NCI-H1048 (cell line): ENCODE measurements at regions not wholly inside any gene's neighbourhood (a gene's known extent, or its start where the extent isn't known, plus 50 kb on each side); places are given as distances from the start of the nearest gene placed in this dataset.

ENCODE experiments used
- DNase-seq: peaks from one replicate; lab custom pipeline; 2025; lab: John Stamatoyannopoulos, UW

DNA sequence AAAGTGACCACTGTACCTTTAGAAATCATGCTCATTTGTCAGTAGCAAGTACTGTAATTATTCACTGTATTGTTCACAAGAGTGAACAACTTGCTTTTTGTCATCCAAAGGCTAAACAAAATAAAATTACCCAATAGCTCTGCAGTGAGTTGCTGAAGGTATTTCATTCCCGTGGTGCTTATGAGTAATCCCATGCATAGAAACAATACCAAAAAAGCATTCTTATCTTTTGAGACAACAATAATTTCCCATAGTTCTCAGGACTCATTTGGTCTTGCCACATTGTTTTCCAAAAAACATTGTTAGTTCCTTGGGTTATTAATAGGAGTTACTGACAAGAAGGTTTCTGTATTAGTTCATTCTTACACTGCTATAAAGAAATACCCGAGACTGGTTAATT is 503.2 kb upstream of the FAM98A start:
- no peak for DNase-seq

DNA sequence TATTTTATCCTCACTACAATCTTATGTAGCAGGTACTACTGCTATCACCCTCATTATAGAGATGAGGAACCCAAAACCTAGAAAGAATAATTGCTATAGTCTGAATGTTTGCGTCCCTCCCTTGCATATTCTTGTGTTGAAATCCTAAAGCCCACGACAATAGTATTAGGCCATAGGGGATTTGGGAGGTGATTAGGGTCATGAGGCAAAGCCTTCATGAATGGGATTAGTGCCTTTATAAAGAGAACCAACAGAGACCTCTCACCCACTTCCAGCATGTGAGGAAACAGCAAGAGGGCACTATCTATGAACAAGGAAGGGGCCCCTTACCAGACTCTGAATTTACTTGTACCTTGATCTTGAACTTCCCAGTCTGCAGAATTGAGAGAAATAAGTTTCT is 500.3 kb upstream of the FAM98A start:
- DNase-seq: no peak

DNA sequence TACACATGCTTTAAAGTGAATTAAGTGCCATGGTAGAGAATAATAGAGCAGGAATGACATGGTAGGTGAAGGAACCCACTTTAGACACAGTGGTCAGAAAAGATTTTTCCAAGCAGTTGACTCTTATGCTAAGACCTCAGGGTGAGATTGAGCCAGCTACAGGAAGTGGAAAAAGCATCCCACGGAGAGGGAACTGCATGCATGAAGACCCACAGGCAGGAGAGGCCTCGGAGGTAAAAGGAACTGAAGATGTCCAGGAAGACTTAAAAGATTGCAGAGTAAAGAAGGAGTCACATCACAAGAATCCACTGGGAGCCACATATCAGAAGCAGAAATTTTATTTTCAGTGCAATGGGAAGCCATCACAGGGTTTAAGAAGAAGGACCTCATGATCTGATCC is 499.2 kb upstream of the FAM98A start:
- DNase-seq: no peak

DNA sequence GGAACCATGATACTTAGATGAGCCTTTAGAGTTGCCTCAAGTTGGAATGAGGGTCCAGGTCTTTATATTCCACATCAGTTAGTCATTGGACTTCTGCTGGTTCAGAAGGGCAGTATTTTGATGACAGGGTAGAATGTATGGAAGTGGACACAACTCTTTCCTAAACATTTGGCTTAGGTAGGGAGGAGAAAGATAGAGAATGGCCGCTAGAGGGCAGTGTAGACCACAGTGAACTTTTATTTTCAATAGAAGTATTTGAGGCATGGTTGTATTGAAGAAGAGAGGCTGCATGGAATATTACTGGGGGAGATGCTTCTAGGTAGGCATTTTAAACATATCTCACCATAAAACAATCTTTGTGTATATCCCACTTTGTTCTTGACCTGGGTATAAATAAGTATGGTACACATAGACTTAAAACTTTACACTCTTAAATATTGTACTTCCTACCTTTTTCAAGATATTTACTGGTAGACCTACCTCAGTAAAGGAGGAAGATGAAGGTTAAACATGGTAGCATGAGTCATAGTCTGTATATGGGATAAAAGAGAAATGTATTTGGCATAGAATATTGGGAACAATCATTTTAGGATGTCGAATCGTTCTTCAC is 497.6 kb upstream of the FAM98A start:
- peak; percentile 16 for DNase-seq

DNA sequence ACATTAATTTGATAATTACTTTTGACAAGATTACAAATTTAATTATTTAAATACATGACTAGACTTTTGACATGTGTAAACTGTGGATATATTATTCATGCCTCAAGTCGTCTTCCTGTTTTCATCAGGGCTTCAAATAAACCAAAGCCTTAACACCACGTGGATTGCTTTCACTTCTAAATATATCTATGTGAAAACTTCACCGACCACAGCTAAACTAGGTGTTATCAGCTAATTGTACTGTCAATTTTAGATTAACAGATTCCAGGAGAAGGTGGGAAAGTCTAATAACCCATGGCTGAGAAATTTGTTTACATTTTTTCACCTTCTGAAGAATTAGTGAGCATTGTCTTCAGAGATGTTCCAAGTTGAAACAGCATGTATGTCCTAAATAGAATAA is 494.7 kb upstream of the FAM98A start:
- no peak for DNase-seq

DNA sequence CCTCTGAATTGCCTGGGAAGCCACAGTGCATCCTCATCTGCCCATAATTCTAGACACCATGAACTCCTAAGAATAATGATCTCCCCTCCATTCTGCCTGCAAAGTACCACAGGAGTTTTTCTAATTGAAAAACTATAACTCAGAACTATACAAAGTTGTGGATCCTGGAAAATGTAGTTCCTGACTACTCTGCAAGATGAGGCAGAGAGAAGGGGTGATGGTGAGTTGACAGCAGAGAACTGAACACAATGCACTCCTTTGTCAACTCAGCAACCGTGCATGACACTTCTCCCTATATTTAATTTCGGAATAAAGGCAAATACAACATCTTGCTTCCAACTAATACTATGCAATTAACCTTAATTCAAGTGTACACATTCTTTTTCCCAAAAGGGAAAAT is 471.1 kb upstream of the FAM98A start:
- peak; percentile 44 for DNase-seq

DNA sequence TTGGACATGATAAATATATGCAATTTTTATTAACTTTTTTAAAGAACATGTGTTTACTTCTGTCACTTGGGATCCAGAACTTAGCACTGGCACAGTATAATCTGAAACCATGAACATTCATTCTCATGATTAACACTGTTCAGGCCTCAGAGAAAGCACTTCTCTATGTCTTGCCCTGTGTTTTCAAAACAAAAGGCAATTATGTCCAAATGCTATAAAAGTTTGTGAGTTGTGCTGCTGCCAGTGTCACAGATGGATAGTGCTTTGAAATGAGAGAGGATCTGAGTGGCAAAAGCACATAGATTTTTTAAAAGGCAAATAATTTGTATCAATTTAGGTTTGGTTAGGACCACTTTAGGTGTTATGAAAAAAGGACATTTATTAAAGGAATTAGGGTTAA is 470.5 kb upstream of the FAM98A start:
- no peak for DNase-seq

DNA sequence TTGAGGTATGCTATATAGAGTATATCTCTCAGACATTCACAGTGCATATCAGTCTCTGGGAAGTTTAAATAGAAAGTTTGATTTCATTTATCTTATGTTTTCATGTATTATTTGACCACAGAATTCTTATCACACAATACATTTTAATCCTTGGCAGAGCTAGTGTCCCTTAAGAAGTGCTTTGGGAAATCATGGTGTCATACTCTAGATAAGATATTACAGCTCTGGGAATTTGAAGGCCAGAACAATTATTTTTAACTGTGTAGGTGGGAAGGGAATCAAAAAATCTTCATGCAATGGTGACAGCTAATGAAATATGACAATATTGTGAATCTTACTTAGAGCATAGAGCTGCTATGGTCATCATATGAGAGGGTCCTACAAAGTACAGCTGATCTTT is 451.3 kb upstream of the FAM98A start:
- DNase-seq: no peak

DNA sequence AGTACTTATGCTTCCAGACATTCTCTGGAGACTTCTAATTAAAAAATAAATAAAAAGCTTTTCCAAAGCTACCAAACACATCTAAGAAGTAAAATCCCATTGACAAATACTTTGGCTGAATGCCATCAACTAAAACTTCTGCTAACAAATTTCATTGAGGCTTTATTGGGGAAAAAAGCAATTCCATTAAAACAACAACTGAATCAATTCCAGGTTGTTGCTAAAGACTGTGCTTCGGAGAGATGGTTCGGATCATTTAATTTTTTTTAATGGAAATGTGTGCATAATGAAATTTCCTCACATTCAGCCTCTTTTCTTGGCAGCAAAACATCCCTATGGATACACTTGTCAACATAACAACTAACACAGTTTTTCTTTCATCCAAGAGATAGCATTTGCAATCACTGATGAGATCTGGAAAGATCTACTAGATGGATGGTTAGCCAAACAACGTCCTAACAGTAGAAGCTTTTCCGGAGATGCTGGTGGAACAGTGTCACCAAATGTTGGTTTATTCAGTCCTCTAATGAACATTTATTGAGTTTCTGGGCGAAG is 446.1 kb upstream of the FAM98A start:
- DNase-seq: no peak

DNA sequence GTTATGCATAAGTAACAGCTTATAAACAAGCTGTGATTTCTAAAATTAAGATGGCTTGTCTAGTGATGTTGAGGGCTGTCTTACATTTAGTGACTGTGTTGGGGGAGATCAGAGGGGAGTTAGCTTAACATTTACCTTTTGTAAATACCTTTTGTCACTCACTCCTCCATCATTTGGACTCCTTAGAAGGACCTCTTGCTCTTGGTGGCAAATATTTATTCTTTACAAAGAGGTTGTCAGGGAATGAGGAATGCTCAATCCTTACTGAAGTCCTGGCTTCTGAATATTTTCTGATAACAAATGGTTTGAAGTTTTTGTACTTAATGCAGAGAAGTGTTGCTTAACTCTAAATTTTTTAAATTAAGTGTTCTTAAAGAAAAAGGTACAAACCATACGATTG is 438.8 kb upstream of the FAM98A start:
- no peak for DNase-seq

DNA sequence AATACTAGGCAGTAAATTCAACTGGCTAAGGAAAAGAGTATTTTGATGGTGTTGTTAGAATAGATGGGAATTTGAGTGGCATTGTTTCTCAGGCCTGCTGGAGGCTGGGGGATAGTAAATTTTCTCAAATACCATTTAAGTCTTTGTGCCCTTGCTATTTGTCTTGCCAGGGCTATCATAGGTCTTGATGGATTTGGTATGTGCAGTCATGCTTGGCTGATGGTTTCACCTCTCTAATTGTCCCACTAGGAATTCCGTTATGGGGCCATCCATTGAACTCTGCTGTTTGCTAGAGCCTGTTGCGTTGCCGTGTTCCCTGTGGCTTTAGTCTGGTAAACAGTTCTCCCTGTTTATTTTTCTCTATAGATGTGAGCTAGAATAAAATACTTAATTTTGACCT is 438.1 kb upstream of the FAM98A start:
- no peak for DNase-seq

DNA sequence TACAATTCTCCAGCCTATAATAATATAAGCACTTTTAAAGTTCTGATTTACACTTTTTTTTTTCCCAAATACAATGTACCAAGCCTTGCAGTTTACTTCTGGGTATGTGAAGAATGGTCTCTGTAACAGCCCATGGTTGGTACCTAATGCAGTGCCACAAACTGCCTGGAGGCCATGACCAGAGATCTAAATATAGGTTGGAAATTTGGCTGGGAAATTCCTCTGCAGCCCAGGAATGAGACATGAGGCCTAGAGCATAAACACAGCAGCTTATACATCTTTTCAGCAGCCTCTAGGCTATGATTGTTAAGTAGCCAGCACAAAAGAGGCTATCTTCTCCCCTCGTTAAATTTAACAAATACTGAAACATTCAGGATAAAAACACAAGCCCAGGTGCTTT is 432.0 kb upstream of the FAM98A start:
- DNase-seq: peak; percentile 51

DNA sequence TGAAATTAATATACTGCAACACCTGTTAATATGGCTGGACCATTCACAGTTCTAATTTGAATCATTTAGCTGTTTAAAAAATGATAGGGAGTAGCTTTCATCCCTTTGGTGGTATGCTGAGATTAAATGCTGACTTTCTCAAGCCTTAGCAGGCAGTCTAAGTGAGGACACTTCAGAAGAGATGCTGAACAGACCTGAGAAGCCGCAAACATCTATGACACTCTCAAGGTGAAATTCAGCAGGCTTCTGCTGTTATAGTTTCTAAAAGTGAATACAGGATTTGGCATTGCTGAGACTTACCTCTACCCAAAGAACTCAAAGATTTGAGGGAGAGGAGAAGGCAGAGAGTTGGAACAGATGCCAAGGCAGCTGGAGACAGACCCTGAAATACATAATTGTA is 431.2 kb upstream of the FAM98A start:
- no peak for DNase-seq

DNA sequence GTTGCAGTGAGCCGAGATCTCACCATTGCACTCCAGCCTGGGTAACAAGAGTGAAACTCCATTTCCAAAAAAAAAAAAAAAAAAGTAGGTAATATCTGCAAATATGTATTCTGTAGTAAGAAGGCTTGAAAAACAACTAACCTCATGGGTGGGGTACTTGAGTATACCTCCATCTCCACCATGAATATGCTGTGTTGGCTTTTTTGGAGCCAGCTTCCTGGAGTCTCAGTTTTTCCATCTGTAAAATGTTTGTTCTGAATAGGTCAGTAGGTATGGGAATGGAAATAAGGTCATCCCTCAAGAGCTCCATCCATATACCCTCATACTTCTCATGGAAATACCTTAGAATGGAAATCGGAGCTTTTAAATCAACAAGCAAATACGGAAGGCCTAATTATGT is 430.0 kb upstream of the FAM98A start:
- DNase-seq: no peak

DNA sequence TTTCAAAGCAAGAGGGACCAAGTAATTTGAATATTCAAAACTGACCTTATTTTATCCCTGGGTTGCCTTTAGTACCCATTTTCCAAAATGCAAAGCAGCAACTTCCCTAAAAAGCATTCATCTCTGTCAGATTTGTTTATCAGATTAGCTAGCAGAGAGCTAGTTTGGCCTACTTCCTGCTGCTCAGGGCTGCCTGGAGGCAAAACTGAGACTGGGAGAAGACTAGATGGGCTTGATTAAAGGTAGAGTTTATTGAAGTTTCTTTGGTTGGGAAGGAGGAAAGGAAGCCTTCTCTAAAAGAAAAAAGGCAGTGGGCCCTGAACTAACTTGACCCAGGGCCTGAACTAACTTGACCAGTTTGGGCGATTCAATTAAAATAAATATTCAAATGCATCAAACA is 426.1 kb upstream of the FAM98A start:
- DNase-seq: peak; percentile 52

DNA sequence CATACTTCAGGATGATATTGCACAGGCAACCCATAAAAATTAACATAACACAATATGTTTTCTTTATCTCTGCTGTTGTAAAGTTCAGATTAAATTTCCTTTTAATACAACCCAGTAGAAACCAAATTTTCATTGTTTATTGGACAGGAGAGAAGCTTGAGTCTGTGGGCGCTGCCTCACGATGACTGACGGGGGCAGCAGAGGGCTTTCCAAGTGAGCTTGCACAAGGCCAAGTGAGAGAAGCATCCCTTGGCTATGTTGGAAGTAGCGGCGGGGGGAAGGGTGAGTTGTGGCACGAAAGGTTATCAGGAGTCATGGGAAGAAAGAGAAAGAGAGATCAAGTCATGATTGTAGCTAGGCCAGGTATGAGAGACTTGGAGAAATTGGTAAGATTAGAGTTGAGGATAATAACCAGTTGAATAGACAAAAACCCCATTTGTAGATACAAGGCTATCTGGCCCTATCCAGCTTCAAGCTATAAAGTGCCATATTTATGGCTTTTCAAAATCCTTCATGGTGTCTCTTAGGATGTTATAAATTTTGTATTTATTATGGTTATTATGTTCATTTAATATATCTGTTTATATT is 413.7 kb upstream of the FAM98A start:
- DNase-seq: peak; percentile 28

DNA sequence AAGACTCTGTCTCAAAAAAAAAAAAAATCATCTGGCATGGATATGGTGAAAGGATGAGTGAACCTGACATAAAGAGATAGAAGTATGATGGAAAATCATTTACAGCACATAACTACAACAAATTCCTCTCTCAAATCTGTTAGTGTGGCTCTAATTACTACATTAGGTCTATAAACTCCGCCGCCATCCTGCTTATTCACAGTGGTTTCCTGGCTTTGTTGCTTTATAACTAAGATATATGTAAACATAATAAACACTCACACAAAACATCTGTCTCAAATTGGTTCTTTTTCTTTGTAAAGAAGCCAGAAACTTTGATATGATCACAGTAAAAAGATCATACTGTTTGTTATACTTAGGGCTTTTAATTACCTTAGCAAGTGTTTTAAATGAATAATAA is 412.6 kb upstream of the FAM98A start:
- DNase-seq: no peak

DNA sequence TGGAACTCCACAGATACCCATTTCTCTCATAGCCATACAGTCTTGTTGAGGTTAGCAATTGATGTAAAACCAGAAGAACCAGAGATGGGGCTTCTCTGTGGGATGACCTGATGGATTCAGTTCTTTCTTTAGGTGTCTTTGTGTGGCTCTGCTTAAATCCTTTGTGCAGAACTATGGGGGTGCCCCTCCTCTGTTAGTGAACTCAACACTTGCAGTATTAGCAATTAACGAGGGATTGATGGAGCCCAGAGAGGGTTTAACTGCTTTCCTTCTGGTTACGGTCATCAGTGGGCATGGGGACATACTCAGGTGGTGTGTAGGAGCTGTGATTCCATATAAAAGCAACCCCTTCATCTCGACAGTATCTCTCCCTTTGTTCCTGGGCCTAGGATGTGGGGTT is 406.8 kb upstream of the FAM98A start:
- DNase-seq: no peak

DNA sequence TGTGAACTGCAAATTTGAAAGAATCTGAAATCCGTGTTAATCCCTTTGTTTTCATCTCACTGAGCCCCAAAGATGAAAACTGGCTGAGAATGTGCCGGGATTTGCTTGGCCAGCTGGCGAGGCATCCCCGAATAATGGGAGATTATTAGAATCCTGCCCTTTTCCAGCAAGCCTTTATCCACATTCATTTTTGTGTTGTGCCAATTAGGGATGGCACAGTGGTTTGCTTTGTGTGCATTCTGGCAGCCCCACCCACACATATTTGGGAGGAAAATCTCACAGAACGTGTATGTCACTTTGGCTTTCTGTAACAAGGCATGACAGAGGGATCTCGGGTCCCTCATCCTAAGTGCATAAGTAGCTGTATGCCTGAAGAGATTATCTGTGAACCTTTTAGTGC is 405.8 kb upstream of the FAM98A start:
- no peak for DNase-seq

DNA sequence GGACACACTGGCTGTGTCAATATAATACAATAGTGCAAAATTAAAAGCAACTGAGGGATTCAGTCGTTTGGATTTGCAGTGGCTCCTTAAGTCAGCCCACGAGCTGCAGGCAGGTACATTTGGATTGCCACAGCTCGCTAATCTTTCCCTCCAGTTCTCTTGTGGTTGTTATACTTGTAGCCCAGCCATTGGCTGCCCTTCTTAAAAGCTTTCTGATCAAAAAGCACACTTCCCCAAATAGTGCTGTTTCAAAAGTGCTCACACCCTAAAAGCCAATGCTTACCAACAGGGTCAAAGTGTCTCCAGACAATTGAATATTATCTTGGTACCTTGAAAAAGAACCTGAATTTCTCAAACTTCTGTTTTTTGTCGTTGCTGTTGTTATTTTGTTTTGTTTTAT is 404.7 kb upstream of the FAM98A start:
- DNase-seq: no peak

DNA sequence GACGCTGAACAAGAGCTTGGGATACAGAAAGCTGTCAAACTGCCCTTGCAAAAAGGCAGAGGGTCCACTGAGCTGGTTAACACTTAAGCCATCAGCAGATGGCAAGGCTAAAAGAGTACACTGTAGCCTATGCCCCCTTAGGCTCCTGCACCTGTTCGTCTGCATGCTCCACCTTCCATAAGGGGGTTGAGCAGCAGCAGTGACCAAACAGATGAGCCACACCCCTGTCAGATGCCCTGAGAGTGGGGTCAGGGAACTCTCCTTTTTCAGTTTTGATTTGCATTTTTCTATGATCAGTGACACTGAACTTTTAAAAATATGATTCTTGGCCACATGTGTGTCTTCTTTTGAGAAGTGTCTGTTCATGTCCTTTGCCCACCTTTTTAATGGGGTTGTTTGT is 402.5 kb upstream of the FAM98A start:
- DNase-seq: no peak

DNA sequence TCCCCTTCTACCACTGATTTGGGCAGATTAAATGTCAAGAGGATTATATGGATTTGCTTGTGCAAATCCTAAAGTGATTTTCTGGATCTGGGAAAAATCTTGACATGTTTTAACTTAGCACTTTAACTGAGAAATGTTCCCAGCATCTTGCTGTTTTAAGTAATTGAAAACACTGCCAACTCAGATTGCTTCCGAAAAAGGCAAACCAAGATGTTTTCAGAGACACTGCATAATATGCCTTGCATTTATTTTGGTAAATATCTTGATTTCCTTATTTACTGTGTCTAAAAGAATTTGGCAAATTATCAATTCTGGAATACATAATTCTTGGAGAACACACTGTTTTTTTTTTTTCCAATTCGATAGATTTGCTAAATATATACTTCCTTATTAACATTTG is 385.0 kb upstream of the FAM98A start:
- no peak for DNase-seq

DNA sequence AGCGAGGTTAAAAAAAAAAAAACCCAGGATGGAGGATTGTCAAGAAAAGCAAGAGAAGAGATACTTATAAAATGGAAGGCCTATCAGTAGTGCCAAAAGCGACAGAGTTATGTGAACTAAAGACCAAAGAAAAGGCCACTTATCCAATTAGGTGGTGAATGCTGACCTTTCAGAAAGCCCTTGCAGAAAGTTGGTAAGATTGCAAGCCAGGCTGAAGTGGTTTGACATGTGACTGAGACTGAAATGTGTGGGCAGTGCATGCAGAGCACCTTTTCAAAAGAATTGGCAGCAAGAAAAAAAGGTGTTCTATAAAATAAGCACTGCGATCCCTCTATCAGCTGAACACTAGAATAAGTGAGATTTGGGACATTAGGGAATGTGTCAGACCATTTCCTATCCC is 379.4 kb upstream of the FAM98A start:
- DNase-seq: no peak

DNA sequence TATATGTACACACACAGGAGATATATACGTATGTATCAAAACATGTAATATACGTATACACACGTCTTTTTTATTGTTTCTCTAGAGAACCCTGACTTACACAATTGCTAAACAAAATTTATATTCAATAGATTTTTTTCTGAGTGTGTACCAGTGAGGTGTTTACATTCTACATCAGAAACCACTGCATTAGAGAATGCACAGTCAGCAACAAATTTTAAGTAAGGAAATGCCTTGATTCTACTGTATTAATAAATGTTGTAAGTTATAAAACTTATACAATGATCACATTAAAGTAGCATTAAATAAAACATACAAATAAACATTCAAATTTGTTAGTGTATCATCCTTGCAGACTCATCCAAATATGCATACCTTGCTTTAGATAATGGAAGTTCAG is 376.4 kb upstream of the FAM98A start:
- no peak for DNase-seq
